Suprapubic skin (tissue), 3 donors: ENCODE measurements at regions not wholly inside any gene's neighbourhood (a gene's known extent, or its start where the extent isn't known, plus 50 kb on each side); places are given as distances from the start of the nearest gene placed in this dataset.

ENCODE experiments used
- CTCF ChIP-seq, 2 donors: fragments of 200-600 bp in 1 of 2; fragments of 450-650 bp in 1 of 2; sonication (generic) in 1 of 2; IDR thresholded peaks; one replicate each; pipeline ENCODE4 v1.5.1; 2016 to 2019; ENCODE audit warnings: antibody characterized with exemption in 2 of 2, mild to moderate bottlenecking in 1 of 2, moderate library complexity in 1 of 2
- EP300 ChIP-seq: sonication (generic); formaldehyde crosslinking; IDR thresholded peaks from one replicate; pipeline ENCODE4 v1.6.1; 2017; ENCODE audit warnings: antibody characterized with exemption
- POLR2A ChIP-seq, 2 donors: fragments of 450-650 bp; IDR thresholded peaks; one replicate each; pipeline ENCODE4 v1.6.1; 2017; ENCODE audit warnings: antibody characterized with exemption in 2 of 2, mild to moderate bottlenecking in 2 of 2, moderate library complexity in 2 of 2

- no peak for TF ChIP-seq CTCF (IDR thresholded peaks at IDR 0.05)
- no peak for TF ChIP-seq POLR2A (IDR thresholded peaks at IDR 0.05)
- TF ChIP-seq EP300: no peak
These were observed 290.7 kb downstream of the SKIDA1 start for GRCh38 chr10:21234761-21235160.
